ENCODE measurements at regions not wholly inside any gene's neighbourhood (a gene's known extent, or its start where the extent isn't known, plus 50 kb on each side); places are given as distances from the start of the nearest gene placed in this dataset.
"Not testable (repeated sequence)": the region's sequence is repeated elsewhere in the genome, so short reads cannot be mapped to it uniquely, and the experiment has no call there.

- H3K9me3 ChIP-seq (replicated peaks; ENCODE audit: control insufficient read depth, insufficient read depth, low read length); H3K36me3 ChIP-seq (ENCODE audit: control insufficient read depth in 2 of 2, insufficient read depth in 2 of 2, low read length in 1 of 2); H3K27me3 ChIP-seq (replicated peaks in 1 of 2; ENCODE audit: control insufficient read depth in 2 of 2, insufficient read depth in 2 of 2, low read length in 1 of 2); H4K20me1 ChIP-seq (ENCODE audit: control insufficient read depth, insufficient read depth); POLR2A ChIA-PET; H2AFZ ChIP-seq (ENCODE audit: control insufficient read depth, low read depth, low read length); H3K9ac ChIP-seq (ENCODE audit: control insufficient read depth, insufficient read depth, low read length); H3K4me3 ChIP-seq; SMC1A ChIA-PET (ENCODE audit: uncharacterized antibody, unreplicated experiment); H3K79me2 ChIP-seq (ENCODE audit: control insufficient read depth, insufficient read depth, low read length); ATAC-seq; intact Hi-C loops (cut with micrococcal nuclease; ENCODE audit: unreplicated experiment); in situ Hi-C loops (cut with MboI); DNase-seq (ENCODE audit: low read depth, low spot score); CTCF ChIA-PET; FAIRE-seq; BruUV-seq (replicated peaks); RAD21 ChIA-PET (ENCODE audit: unreplicated experiment); H3K4me2 ChIP-seq (ENCODE audit: control insufficient read depth, insufficient read depth); H3K4me1 ChIP-seq (ENCODE audit: control insufficient read depth, insufficient read depth, low read length); H3K27ac ChIP-seq (ENCODE audit: control insufficient read depth, insufficient read depth): not testable (repeated sequence)
- WGBS (ENCODE audit: insufficient coverage, insufficient replicate concordance, low lambda C conversion rate, missing lambda C conversion rate), result 75% methylated on average over 10 of the region's 27 CpGs
Observed at GRCh38 chr13:18725242-18725822, 456.3 kb downstream of the TUBA3C start.

DNA sequence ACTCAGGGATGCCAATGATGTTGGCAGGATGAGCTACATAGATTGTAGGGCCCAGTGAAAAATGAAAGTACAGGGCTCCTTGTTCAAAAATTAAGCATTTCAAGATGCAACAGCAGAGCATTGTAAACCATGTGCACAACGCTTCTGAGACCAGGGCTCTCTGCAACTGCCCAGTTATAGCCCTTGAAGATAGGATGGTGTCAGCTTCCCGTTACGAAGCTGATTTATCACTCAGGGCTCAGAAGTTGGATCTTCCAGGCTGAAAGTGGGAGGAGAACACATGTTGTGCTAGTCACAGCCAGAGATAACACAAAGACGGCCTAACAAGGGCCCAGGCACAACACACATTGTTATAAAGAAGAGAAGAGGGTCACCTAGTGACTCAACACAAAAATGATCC is 466.7 kb downstream of the TUBA3C start:
- BruUV-seq (replicated peaks), result no TSS peak
- DNase-seq (ENCODE audit: low read depth, low spot score) (no peak), ATAC-seq (no peak), FAIRE-seq (no peak)
- Histone ChIP-seq H3K79me2 (ENCODE audit: control insufficient read depth, insufficient read depth, low read length) (no peaks in the 10 kb centered on the region), H4K20me1 (ENCODE audit: control insufficient read depth, insufficient read depth) (no peaks in the 10 kb centered on the region), H3K4me2 (ENCODE audit: control insufficient read depth, insufficient read depth) (no peak overlapping the region), H3K27me3 (replicated peaks in 1 of 2; ENCODE audit: control insufficient read depth in 2 of 2, insufficient read depth in 2 of 2, low read length in 1 of 2) (no peaks in the 10 kb centered on the region), H3K27ac (ENCODE audit: control insufficient read depth, insufficient read depth) (no peak overlapping the region), H3K9me3 (replicated peaks; ENCODE audit: control insufficient read depth, insufficient read depth, low read length) (no peaks in the 10 kb centered on the region; the same call in 2 of the 3 replicates), H3K36me3 (ENCODE audit: control insufficient read depth in 2 of 2, insufficient read depth in 2 of 2, low read length in 1 of 2) (no peaks in the 10 kb centered on the region), H2AFZ (ENCODE audit: control insufficient read depth, low read depth, low read length) (no peak overlapping the region), H3K9ac (ENCODE audit: control insufficient read depth, insufficient read depth, low read length) (no peak overlapping the region), H3K4me1 (ENCODE audit: control insufficient read depth, insufficient read depth, low read length) (no peaks in the 10 kb centered on the region), H3K4me3 (no peak overlapping the region)
- ChIA-PET CTCF (no interaction called here), SMC1A (ENCODE audit: uncharacterized antibody, unreplicated experiment) (no interaction called here), RAD21 (ENCODE audit: unreplicated experiment) (no interaction called here), POLR2A (no interaction called here)
- intact Hi-C loops (cut with micrococcal nuclease; ENCODE audit: unreplicated experiment), result no loop called here
- TF ChIP-seq STAT1 (conservative IDR thresholded peaks at IDR 0.05), result no peak
- TF ChIP-seq EP300 (IDR thresholded peaks at IDR 0.05; ENCODE audit: borderline replicate concordance in 1 of 2, control insufficient read depth in 1 of 2, low read depth in 2 of 2, low read length in 2 of 2), result no peak
- no peak for TF ChIP-seq SUPT20H (IDR thresholded peaks at IDR 0.05; ENCODE audit: borderline replicate concordance, control insufficient read depth, low read depth, low read length)
- no peak for TF ChIP-seq ZNF24 (IDR thresholded peaks at IDR 0.05)
- TF ChIP-seq, protein P1, sequence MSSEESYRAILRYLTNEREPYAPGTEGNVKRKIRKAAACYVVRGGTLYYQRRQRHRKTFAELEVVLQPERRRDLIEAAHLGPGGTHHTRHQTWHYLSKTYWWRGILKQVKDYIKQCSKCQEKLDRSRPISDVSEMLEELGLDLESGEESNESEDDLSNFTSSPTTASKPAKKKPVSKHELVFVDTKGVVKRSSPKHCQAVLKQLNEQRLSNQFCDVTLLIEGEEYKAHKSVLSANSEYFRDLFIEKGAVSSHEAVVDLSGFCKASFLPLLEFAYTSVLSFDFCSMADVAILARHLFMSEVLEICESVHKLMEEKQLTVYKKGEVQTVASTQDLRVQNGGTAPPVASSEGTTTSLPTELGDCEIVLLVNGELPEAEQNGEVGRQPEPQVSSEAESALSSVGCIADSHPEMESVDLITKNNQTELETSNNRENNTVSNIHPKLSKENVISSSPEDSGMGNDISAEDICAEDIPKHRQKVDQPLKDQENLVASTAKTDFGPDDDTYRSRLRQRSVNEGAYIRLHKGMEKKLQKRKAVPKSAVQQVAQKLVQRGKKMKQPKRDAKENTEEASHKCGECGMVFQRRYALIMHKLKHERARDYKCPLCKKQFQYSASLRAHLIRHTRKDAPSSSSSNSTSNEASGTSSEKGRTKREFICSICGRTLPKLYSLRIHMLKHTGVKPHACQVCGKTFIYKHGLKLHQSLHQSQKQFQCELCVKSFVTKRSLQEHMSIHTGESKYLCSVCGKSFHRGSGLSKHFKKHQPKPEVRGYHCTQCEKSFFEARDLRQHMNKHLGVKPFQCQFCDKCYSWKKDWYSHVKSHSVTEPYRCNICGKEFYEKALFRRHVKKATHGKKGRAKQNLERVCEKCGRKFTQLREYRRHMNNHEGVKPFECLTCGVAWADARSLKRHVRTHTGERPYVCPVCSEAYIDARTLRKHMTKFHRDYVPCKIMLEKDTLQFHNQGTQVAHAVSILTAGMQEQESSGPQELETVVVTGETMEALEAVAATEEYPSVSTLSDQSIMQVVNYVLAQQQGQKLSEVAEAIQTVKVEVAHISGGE (CRISPR knock-in tag; IDR thresholded peaks at IDR 0.05), result no peak
- no peak for TF ChIP-seq SMC3 (IDR thresholded peaks at IDR 0.05; ENCODE audit: borderline replicate concordance, low read length)
- TF ChIP-seq BMI1 (IDR thresholded peaks at IDR 0.05; ENCODE audit: borderline replicate concordance), result no peak
- no peak for TF ChIP-seq MTA2 (IDR thresholded peaks at IDR 0.05; ENCODE audit: low read depth)
- TF ChIP-seq RBBP5 (conservative IDR thresholded peaks at IDR 0.05), result no peak
- TF ChIP-seq ZZZ3 (IDR thresholded peaks at IDR 0.05; ENCODE audit: control insufficient read depth, insufficient read length, low read depth), result no peak
- in situ Hi-C loops (cut with MboI), result no loop called here
- 1% methylated on average over 4 of the region's 4 CpGs for WGBS (ENCODE audit: insufficient coverage, insufficient replicate concordance, low lambda C conversion rate, missing lambda C conversion rate)

Measured in GM12878 (cell line).